ENCODE measurements at regions not wholly inside any gene's neighbourhood (a gene's known extent, or its start where the extent isn't known, plus 50 kb on each side); places are given as distances from the start of the nearest gene placed in this dataset.

GRCh38 chr6:76222189-76222588 is 149.7 kb upstream of the IMPG1 start:
- no peak for DNase-seq (ENCODE audit: low read depth)
- H3K4me3 ChIP-seq (ENCODE audit: low read depth, low read length), result no peak overlapping the region
- TF ChIP-seq CTCF (IDR thresholded peaks at IDR 0.05; ENCODE audit: low read depth, low read length, missing control alignments), result no peak

- no peak for DNase-seq (ENCODE audit: low read depth)
- H3K4me3 ChIP-seq (ENCODE audit: low read depth, low read length), result no peak overlapping the region
- TF ChIP-seq CTCF (IDR thresholded peaks at IDR 0.05; ENCODE audit: low read depth, low read length, missing control alignments), result no peak
These were observed 149.1 kb upstream of the IMPG1 start for GRCh38 chr6:76221525-76221924.

GRCh38 chr6:76220805-76221204 is 148.3 kb upstream of the IMPG1 start:
- DNase-seq (ENCODE audit: low read depth), result no peak
- H3K4me3 ChIP-seq (ENCODE audit: low read depth, low read length), result no peak overlapping the region
- TF ChIP-seq CTCF (IDR thresholded peaks at IDR 0.05; ENCODE audit: low read depth, low read length, missing control alignments), result no peak

GRCh38 chr6:76217606-76218005 is 145.1 kb upstream of the IMPG1 start:
- no peak for DNase-seq (ENCODE audit: low read depth)
- TF ChIP-seq CTCF (IDR thresholded peaks at IDR 0.05; ENCODE audit: low read depth, low read length, missing control alignments), result no peak
- H3K4me3 ChIP-seq (ENCODE audit: low read depth, low read length), result no peak overlapping the region

- no peak for DNase-seq (ENCODE audit: low read depth)
- no peak for TF ChIP-seq CTCF (IDR thresholded peaks at IDR 0.05; ENCODE audit: low read depth, low read length, missing control alignments)
These were observed 142.1 kb upstream of the IMPG1 start for GRCh38 chr6:76214546-76214945.

GRCh38 chr6:76174722-76175121 is 102.3 kb upstream of the IMPG1 start:
- TF ChIP-seq CTCF (IDR thresholded peaks at IDR 0.05; ENCODE audit: low read depth, low read length, missing control alignments), result no peak
- H3K4me3 ChIP-seq (ENCODE audit: low read depth, low read length), result no peak overlapping the region
- DNase-seq (ENCODE audit: low read depth), result no peak

More at GRCh38 chr6:76214546-76214945, 142.1 kb upstream of the IMPG1 start:
- H3K4me3 ChIP-seq (ENCODE audit: low read depth, low read length), result no peak overlapping the region

GRCh38 chr6:76166874-76167273 is 94.4 kb upstream of the IMPG1 start:
- TF ChIP-seq CTCF (IDR thresholded peaks at IDR 0.05; ENCODE audit: low read depth, low read length, missing control alignments), result no peak
- DNase-seq (ENCODE audit: low read depth), result no peak
- H3K4me3 ChIP-seq (ENCODE audit: low read depth, low read length), result no peak overlapping the region

All from GM12864 (cell line).